HepG2 (cell line): ENCODE measurements at regions not wholly inside any gene's neighbourhood (a gene's known extent, or its start where the extent isn't known, plus 50 kb on each side); places are given as distances from the start of the nearest gene placed in this dataset.
A peak's percentile ranks its signal among the peaks of the same experiment; 100 is the strongest.

Experiments used
- EHMT2 ChIP-seq: fragments of 200-600 bp; sonication (generic); IDR thresholded peaks from 2 replicates; pipeline ENCODE4 v1.7.0; 2017; ENCODE audit warnings: antibody characterized with exemption, low read depth, low read length, borderline replicate concordance
- LRRFIP1 ChIP-seq: sonication (generic); formaldehyde crosslinking; conservative IDR thresholded peaks from 2 replicates; pipeline ENCODE4 v1.4.0; 2020; ENCODE audit warnings: missing genetic modification reagents
- MLXIP ChIP-seq: sonication (generic); formaldehyde crosslinking; IDR thresholded peaks from 2 replicates; pipeline ENCODE4 v1.9.0; 2021; ENCODE audit warnings: missing genetic modification reagents, borderline replicate concordance
- MTA1 ChIP-seq: sonication (generic); formaldehyde crosslinking; IDR thresholded peaks from 2 replicates; pipeline ENCODE4 v1.4.0; 2020; ENCODE audit warnings: missing genetic modification reagents, mild to moderate bottlenecking, borderline replicate concordance
- NFATC3 ChIP-seq: sonication (generic); formaldehyde crosslinking; IDR thresholded peaks from 2 replicates; pipeline ENCODE4 v1.5.1; 2020; ENCODE audit warnings: mild to moderate bottlenecking, missing genetic modification reagents
- NR1H2 ChIP-seq: sonication (generic); formaldehyde crosslinking; IDR thresholded peaks from 2 replicates; pipeline ENCODE4 v1.8.1; 2022; ENCODE audit warnings: low read depth, missing genetic modification reagents, borderline replicate concordance
- PAX8 ChIP-seq: sonication (generic); formaldehyde crosslinking; IDR thresholded peaks from 2 replicates; pipeline ENCODE4 v1.8.0; 2022; ENCODE audit warnings: mild to moderate bottlenecking, missing genetic modification reagents, borderline replicate concordance
- RNF2 ChIP-seq: fragments of 450-650 bp; conservative IDR thresholded peaks from 2 replicates; pipeline ENCODE4 v1.6.1; 2016; ENCODE audit warnings: low read depth
- SMAD1 ChIP-seq: sonication (generic); formaldehyde crosslinking; IDR thresholded peaks from 2 replicates; pipeline ENCODE4 v1.4.0; 2020; ENCODE audit warnings: missing genetic modification reagents, low read depth, mild to moderate bottlenecking, borderline replicate concordance
- SMAD9 ChIP-seq: sonication (generic); formaldehyde crosslinking; IDR thresholded peaks from 2 replicates; pipeline ENCODE4 v1.5.1; 2020; ENCODE audit warnings: mild to moderate bottlenecking, missing genetic modification reagents
- ZBED4 ChIP-seq: sonication (generic); formaldehyde crosslinking; IDR thresholded peaks from 2 replicates; pipeline ENCODE4 v1.4.0; 2020; ENCODE audit warnings: missing genetic modification reagents, borderline replicate concordance
- ZBTB20 ChIP-seq: sonication (generic); formaldehyde crosslinking; IDR thresholded peaks from 2 replicates; pipeline ENCODE4 v1.8.1; 2023; ENCODE audit warnings: missing genetic modification reagents, low read depth, mild to moderate bottlenecking, borderline replicate concordance
- ZBTB39 ChIP-seq: sonication (generic); formaldehyde crosslinking; IDR thresholded peaks from 2 replicates; pipeline ENCODE4 v1.5.0; 2020; ENCODE audit warnings: missing genetic modification reagents
- ZMYM3 ChIP-seq: sonication (generic); formaldehyde crosslinking; IDR thresholded peaks from 2 replicates; pipeline ENCODE4 v1.5.1; 2020; ENCODE audit warnings: mild to moderate bottlenecking, missing genetic modification reagents
- ZNF12 ChIP-seq: sonication (generic); formaldehyde crosslinking; IDR thresholded peaks from 2 replicates; pipeline ENCODE4 v1.5.0; 2020; ENCODE audit warnings: missing genetic modification reagents
- ZNF235 ChIP-seq: sonication (generic); formaldehyde crosslinking; IDR thresholded peaks from 2 replicates; pipeline ENCODE4 v1.8.1; 2023; ENCODE audit warnings: mild to moderate bottlenecking, missing genetic modification reagents, borderline replicate concordance
- ZNF576 ChIP-seq: sonication (generic); formaldehyde crosslinking; IDR thresholded peaks from 2 replicates; pipeline ENCODE4 v1.4.0; 2020; ENCODE audit warnings: mild to moderate bottlenecking, missing genetic modification reagents

GRCh38 chr2:43157506-43158246 is 68.7 kb downstream of the ZFP36L2 start (continued):
- TF ChIP-seq LRRFIP1 (CRISPR knock-in tag) (no peak), NR1H2 (no peak), ZNF235 (CRISPR knock-in tag) (no peak), ZBTB20 (CRISPR knock-in tag) (no peak), MTA1 (CRISPR knock-in tag) (peak; percentile 75; the same call in 1 of the 2 replicates), ZBTB39 (CRISPR knock-in tag) (0 out of 2 replicates have a peak, but pooled peaks have one; percentile 20), SMAD9 (CRISPR knock-in tag) (peak; percentile 59; the same call in 1 of the 2 replicates), EHMT2 (no peak), ZBED4 (CRISPR knock-in tag) (no peak), MLXIP (CRISPR knock-in tag) (no peak), ZNF576 (CRISPR knock-in tag) (no peak), ZNF12 (no peak), RNF2 (no peak), NFATC3 (CRISPR knock-in tag) (no peak), PAX8 (CRISPR knock-in tag) (no peak), SMAD1 (CRISPR knock-in tag) (no peak), ZMYM3 (CRISPR knock-in tag) (peak; percentile 29; the same call in 1 of the 2 replicates)
